HCT116 (cell line): ENCODE measurements at regions not wholly inside any gene's neighbourhood (a gene's known extent, or its start where the extent isn't known, plus 50 kb on each side); places are given as distances from the start of the nearest gene placed in this dataset.

Source experiments
- ATAC-seq: fragments of 200-7000 bp; cut with Tn5 transposase; 2 replicates; pipeline ENCODE4 v1.9.1; 2020; ENCODE audit warnings: mild to moderate bottlenecking, moderate library complexity
- BruUV-seq: library from RNA; stranded (reverse); fragments of 400-500 nt; replicated peaks from 2 replicates; lab custom pipeline; 2021; lab: Mats Ljungman, UMichigan
- CTCF ChIA-PET: fragments of 300-600 bp; sonication (Branson Sonifier 250); formaldehyde crosslinking; loops from one replicate; lab custom pipeline; 2021; ENCODE audit warnings: antibody characterized with exemption; lab: Charles Lee
- POLR2A ChIA-PET: fragments of 300-600, 350-600 bp; sonication (Branson Sonifier 250); formaldehyde crosslinking; loops from one replicate; lab custom pipeline; 2021; ENCODE audit warnings: antibody characterized with exemption; lab: Charles Lee
- RAD21 ChIA-PET, 2 experiments: fragments of 300-600 bp; sonication (Branson Sonifier 250); formaldehyde crosslinking; loops; one replicate each; lab custom pipeline; 2023; ENCODE audit warnings: low total read pairs in 2 of 2; ENCODE audit not compliant: uncharacterized antibody in 2 of 2, unreplicated experiment in 2 of 2, low non-redundant PET in 1 of 2; lab: Charles Lee
- DNase-seq: peaks from one replicate; pipeline ENCODE4 v3.0.0-alpha.2; 2010; ENCODE audit warnings: low read depth, low spot score
- H2AFZ ChIP-seq: fragments of 200-600 bp; shearing (Covaris generic), sonication (generic); 2 replicates; pipeline ENCODE4 v1.6.1; 2017; ENCODE audit warnings: low read depth, mixed run types, mixed read lengths, antibody characterized with exemption, low read length; ENCODE audit not compliant: poor library complexity, severe bottlenecking
- H3K27ac ChIP-seq: 2 replicates; pipeline ENCODE4 v1.5.1; 2012; ENCODE audit warnings: low read depth, low read length
- H3K27me3 ChIP-seq: fragments of 200-600 bp; sonication (generic); 2 replicates; pipeline ENCODE4 v1.6.1; 2016; ENCODE audit warnings: mixed run types, low read length, mixed read lengths; ENCODE audit not compliant: insufficient read depth
- H3K36me3 ChIP-seq, 2 experiments: fragments of 200-500 bp in 1 of 2; fragments of 200-600 bp in 1 of 2; sonication (Bioruptor generic) in 1 of 2; sonication (generic) in 1 of 2; 2 replicates each; pipeline versions ENCODE4 v1.5.1 to v1.6.1; 2014 to 2016; ENCODE audit warnings: low read length in 2 of 2, inconsistent platforms in 1 of 2, mixed read lengths in 1 of 2, mixed run types in 1 of 2; ENCODE audit not compliant: insufficient read depth in 2 of 2, control insufficient read depth in 1 of 2
- H3K4me1 ChIP-seq, 2 experiments: fragments of 200-600 bp in 1 of 2; sonication (generic) in 1 of 2; 2 replicates each; pipeline versions ENCODE4 v1.5.1 to v1.6.1; 2012 to 2017; ENCODE audit warnings: low read length in 2 of 2, inconsistent platforms in 1 of 2, mild to moderate bottlenecking in 1 of 2, mixed read lengths in 1 of 2, mixed run types in 1 of 2, moderate library complexity in 1 of 2; ENCODE audit not compliant: insufficient read depth in 2 of 2, control insufficient read depth in 1 of 2
- H3K4me2 ChIP-seq: fragments of 200-600 bp; sonication (generic); 2 replicates; pipeline ENCODE4 v1.6.1; 2017; ENCODE audit warnings: mixed run types, low read length, mixed read lengths
- H3K4me3 ChIP-seq, 2 experiments: fragments of 200-600 bp in 1 of 2; sonication (generic) in 1 of 2; replicated peaks in 1 of 2; 2 replicates each; pipeline ENCODE4 v1.5.1; 2011 to 2016; ENCODE audit warnings: low read length in 2 of 2, control low read depth in 1 of 2, low read depth in 1 of 2, mild to moderate bottlenecking in 1 of 2, mixed read lengths in 1 of 2, mixed run types in 1 of 2
- H3K79me2 ChIP-seq: fragments of 200-600 bp; sonication (generic); 2 replicates; pipeline ENCODE4 v1.6.1; 2017; ENCODE audit warnings: mild to moderate bottlenecking, mixed run types, low read length, moderate library complexity, mixed read lengths; ENCODE audit not compliant: insufficient read depth
- H3K9ac ChIP-seq: fragments of 200-600 bp; sonication (generic); 2 replicates; pipeline ENCODE4 v1.6.1; 2016; ENCODE audit warnings: low read length, mixed read lengths
- H3K9me2 ChIP-seq: fragments of 200-600 bp; sonication (generic), shearing (Covaris generic); 2 replicates; pipeline ENCODE4 v1.6.1; 2017; ENCODE audit warnings: mixed run types, mild to moderate bottlenecking, moderate library complexity; ENCODE audit not compliant: insufficient read depth
- H3K9me3 ChIP-seq, 2 experiments: fragments of 200-500 bp in 1 of 2; fragments of 200-600 bp in 1 of 2; sonication (Bioruptor generic) in 1 of 2; sonication (generic) in 1 of 2; 2 replicates each; pipeline ENCODE4 v1.6.1; 2014 to 2017; ENCODE audit warnings: low read length in 2 of 2, mixed read lengths in 2 of 2, inconsistent platforms in 1 of 2, low read depth in 1 of 2, mild to moderate bottlenecking in 1 of 2, mixed run types in 1 of 2, moderate library complexity in 1 of 2; ENCODE audit not compliant: control insufficient read depth in 1 of 2, insufficient read depth in 1 of 2
- H4K20me1 ChIP-seq: fragments of 200-600 bp; sonication (generic), shearing (Covaris generic); 2 replicates; pipeline ENCODE4 v1.6.1; 2017; ENCODE audit warnings: mixed run types, mild to moderate bottlenecking, moderate library complexity; ENCODE audit not compliant: insufficient read depth
- CBX3 ChIP-seq: IDR thresholded peaks from 2 replicates; pipeline ENCODE4 v1.6.1; 2012; ENCODE audit warnings: low read depth
- CEBPB ChIP-seq: IDR thresholded peaks from 2 replicates; pipeline ENCODE4 v1.6.1; 2012; ENCODE audit warnings: low read depth
- ELF1 ChIP-seq: IDR thresholded peaks from 2 replicates; pipeline ENCODE4 v1.6.1; 2012; ENCODE audit warnings: low read depth, borderline replicate concordance
- EZH2 ChIP-seq: fragments of 200-600 bp; sonication (generic); IDR thresholded peaks from 2 replicates; pipeline ENCODE4 v1.6.1; 2017; ENCODE audit warnings: antibody characterized with exemption, mixed run types
- EZH2phosphoT487 ChIP-seq: fragments of 200-600 bp; IDR thresholded peaks from 2 replicates; pipeline ENCODE4 v1.6.1; 2018; ENCODE audit warnings: antibody characterized with exemption, borderline replicate concordance
- JUND ChIP-seq: IDR thresholded peaks from 2 replicates; pipeline ENCODE4 v1.6.1; 2012
- SIN3A ChIP-seq: IDR thresholded peaks from 2 replicates; pipeline ENCODE4 v1.6.1; 2012; ENCODE audit warnings: low read depth
- SP1 ChIP-seq: IDR thresholded peaks from 2 replicates; pipeline ENCODE4 v1.6.1; 2012; ENCODE audit warnings: low read depth
- YY1 ChIP-seq: IDR thresholded peaks from 2 replicates; pipeline ENCODE4 v1.6.1; 2011; ENCODE audit warnings: low read length, low read depth, moderate library complexity, mild to moderate bottlenecking; ENCODE audit not compliant: insufficient replicate concordance; ENCODE audit errors: extremely low read depth
- ZFX ChIP-seq: fragments of 450-650 bp; IDR thresholded peaks from 2 replicates; pipeline ENCODE4 v1.6.1; 2017
- intact Hi-C: fragments of 100-400 bp; cut with micrococcal nuclease; formaldehyde crosslinking; loops from 2 replicates; pipeline ENCODE4 v1.10.0; 2022
- TF ChIP-seq, protein P1 (sequence below): IDR thresholded peaks from 2 replicates; pipeline ENCODE4 v1.6.1; 2011; ENCODE audit warnings: mild to moderate bottlenecking, low read length, moderate library complexity; ENCODE audit not compliant: insufficient replicate concordance; ENCODE audit errors: extremely low read depth
- TF ChIP-seq, protein P2 (sequence below): IDR thresholded peaks from 2 replicates; pipeline ENCODE4 v1.6.1; 2012
- TF ChIP-seq, protein P3 (sequence below): IDR thresholded peaks from 2 replicates; pipeline ENCODE4 v1.6.1; 2012

DNA sequence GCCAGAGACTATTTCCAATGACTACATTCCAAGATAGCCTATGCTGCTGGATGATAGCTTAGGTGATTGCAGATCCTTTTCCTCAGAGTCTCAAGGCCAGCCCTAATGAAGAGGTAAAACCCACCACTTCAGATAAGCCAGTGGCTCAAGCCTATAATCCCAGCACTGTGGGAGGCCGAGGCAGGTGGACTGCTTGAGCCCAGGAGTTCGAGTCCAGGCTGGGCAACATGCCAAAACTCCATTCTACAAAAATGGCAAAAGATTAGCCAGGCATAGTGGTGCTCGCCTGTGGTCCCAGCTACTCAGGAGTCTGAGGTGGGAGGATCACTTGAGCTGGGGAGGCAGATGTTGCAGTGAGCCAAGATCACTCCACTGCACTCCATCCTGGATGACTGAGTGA lies 495.3 kb downstream of the ZIC1 start:
- Histone ChIP-seq H3K9me3 (no peaks in the 10 kb centered on the region), H4K20me1 (no peaks in the 10 kb centered on the region), H3K27me3 (no peaks in the 10 kb centered on the region), H3K4me1 (no peaks in the 10 kb centered on the region), H2AFZ (no peak overlapping the region), H3K4me2 (no peak overlapping the region), H3K36me3 (no peaks in the 10 kb centered on the region), H3K4me3 (no peak overlapping the region), H3K9me2 (no peaks in the 10 kb centered on the region), H3K9ac (no peak overlapping the region), H3K27ac (no peak overlapping the region), H3K79me2 (no peaks in the 10 kb centered on the region)
- ATAC-seq = no peak
- RAD21 ChIA-PET = no interaction called here
- CTCF ChIA-PET = no interaction called here
- no peak for DNase-seq
- POLR2A ChIA-PET = no interaction called here
- no TSS peak for BruUV-seq
- TF ChIP-seq EZH2 (no peak), YY1 (no peak), CEBPB (no peak), ZFX (no peak), ELF1 (no peak), SP1 (no peak), SIN3A (no peak), JUND (no peak), CBX3 (no peak), EZH2phosphoT487 (no peak)
- TF ChIP-seq, protein P1, sequence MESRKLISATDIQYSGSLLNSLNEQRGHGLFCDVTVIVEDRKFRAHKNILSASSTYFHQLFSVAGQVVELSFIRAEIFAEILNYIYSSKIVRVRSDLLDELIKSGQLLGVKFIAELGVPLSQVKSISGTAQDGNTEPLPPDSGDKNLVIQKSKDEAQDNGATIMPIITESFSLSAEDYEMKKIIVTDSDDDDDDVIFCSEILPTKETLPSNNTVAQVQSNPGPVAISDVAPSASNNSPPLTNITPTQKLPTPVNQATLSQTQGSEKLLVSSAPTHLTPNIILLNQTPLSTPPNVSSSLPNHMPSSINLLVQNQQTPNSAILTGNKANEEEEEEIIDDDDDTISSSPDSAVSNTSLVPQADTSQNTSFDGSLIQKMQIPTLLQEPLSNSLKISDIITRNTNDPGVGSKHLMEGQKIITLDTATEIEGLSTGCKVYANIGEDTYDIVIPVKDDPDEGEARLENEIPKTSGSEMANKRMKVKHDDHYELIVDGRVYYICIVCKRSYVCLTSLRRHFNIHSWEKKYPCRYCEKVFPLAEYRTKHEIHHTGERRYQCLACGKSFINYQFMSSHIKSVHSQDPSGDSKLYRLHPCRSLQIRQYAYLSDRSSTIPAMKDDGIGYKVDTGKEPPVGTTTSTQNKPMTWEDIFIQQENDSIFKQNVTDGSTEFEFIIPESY = no peak
- TF ChIP-seq, protein P2, sequence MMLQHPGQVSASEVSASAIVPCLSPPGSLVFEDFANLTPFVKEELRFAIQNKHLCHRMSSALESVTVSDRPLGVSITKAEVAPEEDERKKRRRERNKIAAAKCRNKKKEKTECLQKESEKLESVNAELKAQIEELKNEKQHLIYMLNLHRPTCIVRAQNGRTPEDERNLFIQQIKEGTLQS = no peak
- TF ChIP-seq, protein P3, sequence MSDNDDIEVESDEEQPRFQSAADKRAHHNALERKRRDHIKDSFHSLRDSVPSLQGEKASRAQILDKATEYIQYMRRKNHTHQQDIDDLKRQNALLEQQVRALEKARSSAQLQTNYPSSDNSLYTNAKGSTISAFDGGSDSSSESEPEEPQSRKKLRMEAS = no peak
- intact Hi-C loops = no loop called here
